Keratinocyte (primary cell): ENCODE measurements at regions not wholly inside any gene's neighbourhood (a gene's known extent, or its start where the extent isn't known, plus 50 kb on each side); places are given as distances from the start of the nearest gene placed in this dataset.

Source experiments
- DNase-seq: peaks from one replicate; pipeline ENCODE4 v3.0.0-alpha.2; 2011; ENCODE audit warnings: low read depth, missing footprints, low spot score
- FAIRE-seq: peaks from 2 replicates; lab custom pipeline; 2011; peaks lifted over from hg19 to GRCh38; lab: Jason Lieb, UNC
- H2AFZ ChIP-seq: 2 replicates; pipeline ENCODE4 v1.6.0; 2012; ENCODE audit warnings: low read length, control low read depth, inconsistent platforms; ENCODE audit not compliant: control insufficient read depth
- H3K27ac ChIP-seq: 2 replicates; pipeline ENCODE4 v1.5.1; 2011; ENCODE audit warnings: low read length; ENCODE audit not compliant: control insufficient read depth, insufficient read depth
- H3K27me3 ChIP-seq: 3 replicates; pipeline ENCODE4 v1.6.0; 2011; ENCODE audit warnings: low read length; ENCODE audit not compliant: control insufficient read depth, insufficient read depth; ENCODE audit errors: extremely low read depth
- H3K36me3 ChIP-seq, 2 experiments: 2 replicates in 1 of 2; 3 replicates in 1 of 2; pipeline ENCODE4 v1.5.1; 2011; ENCODE audit warnings: low read length in 2 of 2, mild to moderate bottlenecking in 1 of 2; ENCODE audit not compliant: control insufficient read depth in 2 of 2, insufficient read depth in 2 of 2; ENCODE audit errors: extremely low read depth in 1 of 2
- H3K4me1 ChIP-seq: 3 replicates; pipeline ENCODE4 v1.5.1; 2011; ENCODE audit warnings: low read length; ENCODE audit not compliant: control insufficient read depth, insufficient read depth; ENCODE audit errors: extremely low read depth
- H3K4me2 ChIP-seq: 3 replicates; pipeline ENCODE4 v1.6.0; 2011; ENCODE audit warnings: low read depth, low read length; ENCODE audit not compliant: control insufficient read depth, insufficient read depth; ENCODE audit errors: extremely low read depth
- H3K4me3 ChIP-seq, 3 experiments: fragments of 200-600 bp in 1 of 3; sonication (generic) in 1 of 3; 2 replicates in 2 of 3; 3 replicates in 1 of 3; pipeline ENCODE4 v1.5.1; 2011 to 2016; ENCODE audit warnings: low read length in 3 of 3, mild to moderate bottlenecking in 3 of 3, control low read depth in 2 of 3, inconsistent platforms in 1 of 3, low read depth in 1 of 3, mixed read lengths in 1 of 3, mixed run types in 1 of 3, moderate library complexity in 1 of 3; ENCODE audit not compliant: control insufficient read depth in 2 of 3, insufficient read depth in 2 of 3; ENCODE audit errors: extremely low read depth in 1 of 3
- H3K79me2 ChIP-seq: 2 replicates; pipeline ENCODE4 v1.6.0; 2012; ENCODE audit warnings: low read length; ENCODE audit not compliant: control insufficient read depth, insufficient read depth
- H3K9ac ChIP-seq: 3 replicates; pipeline ENCODE4 v1.6.0; 2011; ENCODE audit warnings: low read length; ENCODE audit not compliant: control insufficient read depth, insufficient read depth; ENCODE audit errors: extremely low read depth
- H3K9me1 ChIP-seq: 3 replicates; pipeline ENCODE4 v1.6.0; 2011; ENCODE audit warnings: low read length; ENCODE audit not compliant: control insufficient read depth, insufficient read depth; ENCODE audit errors: extremely low read depth
- H3K9me3 ChIP-seq: 2 replicates; pipeline ENCODE4 v1.5.1; 2012; ENCODE audit warnings: low read depth, low read length; ENCODE audit not compliant: control insufficient read depth
- H4K20me1 ChIP-seq: 3 replicates; pipeline ENCODE4 v1.6.0; 2011; ENCODE audit warnings: low read length; ENCODE audit not compliant: control insufficient read depth, insufficient read depth; ENCODE audit errors: extremely low read depth
- EZH2 ChIP-seq: IDR thresholded peaks from one replicate; pipeline ENCODE4 v1.6.1; 2012; ENCODE audit warnings: inconsistent platforms, mild to moderate bottlenecking, low read length, moderate library complexity
- dilution Hi-C: fragments of 300-500 bp; cut with MboI; formaldehyde crosslinking; loops from one replicate; pipeline ENCODE4 v1.7.0; 2020; ENCODE audit warnings: low sequenced_read_pairs; ENCODE audit not compliant: extremely low pct_ligation_motif_present
- TF ChIP-seq, protein P1 (sequence below), 3 experiments: IDR thresholded peaks in 1 of 3; conservative IDR thresholded peaks in 1 of 3; optimal IDR thresholded peaks in 1 of 3; 2 replicates in 2 of 3; 3 replicates in 1 of 3; pipeline versions ENCODE3 to v1.5.1; 2011; ENCODE audit warnings: low read length in 3 of 3, mild to moderate bottlenecking in 3 of 3, moderate library complexity in 2 of 3, control low read depth in 1 of 3, inconsistent platforms in 1 of 3; ENCODE audit not compliant: insufficient read depth in 2 of 3; ENCODE audit errors: extremely low read depth in 1 of 3

DNA sequence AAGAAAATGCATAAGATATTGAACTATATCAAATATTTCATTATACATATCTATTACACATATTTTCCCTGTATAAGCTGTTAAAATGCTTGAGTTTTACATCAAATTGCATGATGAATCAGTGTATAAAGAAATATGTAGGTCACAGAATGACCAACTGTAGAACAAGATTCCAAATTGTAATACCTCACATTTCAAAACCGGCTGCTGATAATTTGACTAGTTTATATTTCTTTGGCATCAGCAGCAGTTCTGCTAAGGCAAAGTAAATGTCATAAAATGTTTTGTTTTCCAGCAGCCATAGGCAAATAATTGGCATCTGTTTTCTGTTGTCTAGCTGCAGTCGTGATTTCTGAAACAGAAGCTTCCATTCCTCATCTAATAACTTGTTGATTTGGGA is 633.9 kb downstream of the ARL4A start:
- TF ChIP-seq EZH2, result no peak
- TF ChIP-seq, protein P1, sequence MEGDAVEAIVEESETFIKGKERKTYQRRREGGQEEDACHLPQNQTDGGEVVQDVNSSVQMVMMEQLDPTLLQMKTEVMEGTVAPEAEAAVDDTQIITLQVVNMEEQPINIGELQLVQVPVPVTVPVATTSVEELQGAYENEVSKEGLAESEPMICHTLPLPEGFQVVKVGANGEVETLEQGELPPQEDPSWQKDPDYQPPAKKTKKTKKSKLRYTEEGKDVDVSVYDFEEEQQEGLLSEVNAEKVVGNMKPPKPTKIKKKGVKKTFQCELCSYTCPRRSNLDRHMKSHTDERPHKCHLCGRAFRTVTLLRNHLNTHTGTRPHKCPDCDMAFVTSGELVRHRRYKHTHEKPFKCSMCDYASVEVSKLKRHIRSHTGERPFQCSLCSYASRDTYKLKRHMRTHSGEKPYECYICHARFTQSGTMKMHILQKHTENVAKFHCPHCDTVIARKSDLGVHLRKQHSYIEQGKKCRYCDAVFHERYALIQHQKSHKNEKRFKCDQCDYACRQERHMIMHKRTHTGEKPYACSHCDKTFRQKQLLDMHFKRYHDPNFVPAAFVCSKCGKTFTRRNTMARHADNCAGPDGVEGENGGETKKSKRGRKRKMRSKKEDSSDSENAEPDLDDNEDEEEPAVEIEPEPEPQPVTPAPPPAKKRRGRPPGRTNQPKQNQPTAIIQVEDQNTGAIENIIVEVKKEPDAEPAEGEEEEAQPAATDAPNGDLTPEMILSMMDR (optimal IDR thresholded peaks at IDR 0.05 in 1 of 3, IDR thresholded peaks at IDR 0.05 in 1 of 3, conservative IDR thresholded peaks at IDR 0.05 in 1 of 3; ENCODE audit: extremely low read depth in 1 of 3, insufficient read depth in 2 of 3, low read length in 3 of 3), result no peak
- no peak overlapping the region for H3K9ac ChIP-seq

DNA sequence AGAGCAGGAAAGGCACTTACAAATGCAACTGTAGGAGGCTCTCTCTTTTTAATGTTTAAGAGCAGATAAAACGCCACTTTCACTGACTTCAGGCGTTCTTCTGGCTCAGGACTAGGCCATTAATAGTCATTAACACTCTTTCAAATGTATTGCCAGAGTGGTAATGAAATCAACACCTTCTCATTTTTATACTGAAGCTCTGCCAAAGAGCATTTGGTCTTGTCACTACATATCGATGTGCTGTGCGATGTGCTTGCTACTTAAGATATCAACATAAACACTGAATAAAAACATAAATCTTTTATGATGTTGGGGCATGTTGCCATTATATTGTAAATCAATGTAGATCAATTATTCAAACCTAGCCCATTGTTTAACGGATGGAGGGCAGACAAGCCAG is 634.7 kb downstream of the ARL4A start:
- Histone ChIP-seq H3K4me2 (no peak overlapping the region), H2AFZ (no peak overlapping the region), H3K4me1 (no peaks in the 10 kb centered on the region), H3K79me2 (no peaks in the 10 kb centered on the region), H3K9ac (no peak overlapping the region), H3K36me3 (no peaks in the 10 kb centered on the region), H3K9me1 (no peaks in the 10 kb centered on the region), H3K27me3 (no peaks in the 10 kb centered on the region), H3K27ac (no peak overlapping the region), H4K20me1 (no peaks in the 10 kb centered on the region), H3K4me3 (no peak overlapping the region), H3K9me3 (no peaks in the 10 kb centered on the region)
- DNase-seq (no peak), FAIRE-seq (no peak)
- TF ChIP-seq, protein P1 (optimal IDR thresholded peaks at IDR 0.05 in 1 of 3, IDR thresholded peaks at IDR 0.05 in 1 of 3, conservative IDR thresholded peaks at IDR 0.05 in 1 of 3; ENCODE audit: extremely low read depth in 1 of 3, insufficient read depth in 2 of 3, low read length in 3 of 3), result no peak
- TF ChIP-seq EZH2, result no peak
- dilution Hi-C loops, result no loop called here

More for the DNA sequence above, 633.9 kb downstream of the ARL4A start:
- Histone ChIP-seq H3K36me3 (no peaks in the 10 kb centered on the region), H3K4me3 (no peak overlapping the region), H3K27me3 (no peaks in the 10 kb centered on the region), H3K79me2 (no peaks in the 10 kb centered on the region), H2AFZ (no peak overlapping the region), H3K9me3 (no peaks in the 10 kb centered on the region), H3K9me1 (no peaks in the 10 kb centered on the region), H3K27ac (no peak overlapping the region), H4K20me1 (no peaks in the 10 kb centered on the region), H3K4me1 (no peaks in the 10 kb centered on the region), H3K4me2 (no peak overlapping the region)
- DNase-seq, result no peak
- FAIRE-seq, result no peak
- dilution Hi-C loops, result no loop called here
